Upper lobe of left lung (tissue), 6 donors: ENCODE measurements at regions not wholly inside any gene's neighbourhood (a gene's known extent, or its start where the extent isn't known, plus 50 kb on each side); places are given as distances from the start of the nearest gene placed in this dataset.
A peak's percentile ranks its signal among the peaks of the same experiment; 100 is the strongest.

Experiments used
- ATAC-seq, 2 donors: fragments of 200-7000 bp; cut with Tn5 transposase; one replicate each; pipeline ENCODE4 v1.9.1; 2022; ENCODE audit warnings: mild to moderate bottlenecking in 2 of 2, moderate library complexity in 2 of 2; ENCODE audit not compliant: low FRiP score in 2 of 2
- DNase-seq, 2 donors: peaks; one replicate each; pipeline ENCODE4 v3.0.0-alpha.2; 2019 to 2020
- H3K27ac ChIP-seq, 4 donors: fragments of 200-600 bp; sonication (generic); one replicate each; pipeline ENCODE4 v1.5.1; 2016 to 2019
- H3K27me3 ChIP-seq, 4 donors: fragments of 200-600 bp; sonication (generic); one replicate each; pipeline ENCODE4 v1.5.1; 2017 to 2019
- H3K36me3 ChIP-seq, 4 donors: fragments of 200-600 bp; sonication (generic); one replicate each; pipeline ENCODE4 v1.5.1; 2016 to 2019
- H3K4me1 ChIP-seq, 4 donors: fragments of 200-600 bp; sonication (generic); one replicate each; pipeline ENCODE4 v1.5.1; 2018 to 2019
- H3K4me3 ChIP-seq, 4 donors: fragments of 200-600 bp; sonication (generic); one replicate each; pipeline ENCODE4 v1.5.1; 2017 to 2019; ENCODE audit warnings: mild to moderate bottlenecking in 2 of 4, moderate library complexity in 1 of 4
- H3K9me3 ChIP-seq, 4 donors: fragments of 200-600 bp; sonication (generic); one replicate each; pipeline ENCODE4 v1.5.1; 2018 to 2019
- EP300 ChIP-seq, 4 donors: sonication (generic); formaldehyde crosslinking; IDR thresholded peaks; one replicate each; pipeline ENCODE4 v1.5.1; 2017; ENCODE audit warnings: antibody characterized with exemption in 4 of 4, control low read depth in 2 of 4
- POLR2A ChIP-seq, 4 donors: fragments of 450-650 bp; IDR thresholded peaks; one replicate each; pipeline ENCODE4 v1.5.1; 2016 to 2017; ENCODE audit warnings: antibody characterized with exemption in 4 of 4, mild to moderate bottlenecking in 2 of 4
- POLR2AphosphoS5 ChIP-seq, 2 donors: sonication (generic); formaldehyde crosslinking; IDR thresholded peaks; one replicate each; pipeline ENCODE4 v1.5.1; 2017; ENCODE audit warnings: antibody characterized with exemption in 2 of 2
- WGBS, 2 donors: methylation state at CpG; one replicate each; pipeline ENCODE4 v1.1.5; 2017 to 2018; 5-methylcytosine and 5-hydroxymethylcytosine counted together
- TF ChIP-seq, protein P1 (sequence below), 6 experiments: fragments of 450-650 bp in 4 of 6; fragments of 200-600 bp in 2 of 6; sonication (generic) in 2 of 6; IDR thresholded peaks; one replicate each; pipeline ENCODE4 v1.5.1; 2016 to 2019; ENCODE audit warnings: antibody characterized with exemption in 6 of 6
- donor health status: DM: no; HTN: no; CAD: no; lungs with moderate emphysema.
- donor health status: DM: no; HTN: yes; CAD: no; lungs with severe emphysema.

DNA sequence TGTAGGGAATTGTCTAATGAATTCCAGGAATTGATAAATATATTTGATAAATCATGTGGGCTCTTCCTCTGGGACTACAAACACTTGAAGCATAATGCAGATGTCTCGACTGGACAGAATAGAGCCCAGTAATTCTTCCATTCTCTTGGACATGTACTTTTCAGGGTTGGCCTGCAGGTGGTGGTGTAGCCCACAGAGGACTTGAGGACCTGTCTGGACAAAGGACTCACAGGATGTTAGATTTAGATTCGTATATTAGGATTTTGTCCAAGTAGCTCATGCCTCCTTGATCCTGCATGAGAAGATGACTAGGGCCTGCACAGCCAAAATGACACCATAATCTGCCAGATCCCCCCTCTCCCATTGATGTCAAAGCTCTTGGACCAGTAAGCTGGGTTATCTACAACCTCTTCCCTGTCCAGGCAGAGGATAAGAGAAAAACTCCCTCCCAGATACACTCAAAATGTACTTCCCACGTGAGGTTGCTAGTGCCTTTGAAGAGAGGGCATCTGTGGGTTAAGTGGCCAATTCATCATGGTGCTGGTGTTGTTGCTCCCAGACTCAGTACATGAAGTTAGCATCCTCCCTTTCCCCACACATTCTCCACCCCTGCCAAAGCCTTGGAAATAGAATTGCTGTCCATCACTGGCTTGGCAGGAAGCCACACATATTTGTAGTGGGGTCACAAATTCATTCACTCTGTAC, 88.6 kb upstream of the ZNF280D start:
- TF ChIP-seq, protein P1, sequence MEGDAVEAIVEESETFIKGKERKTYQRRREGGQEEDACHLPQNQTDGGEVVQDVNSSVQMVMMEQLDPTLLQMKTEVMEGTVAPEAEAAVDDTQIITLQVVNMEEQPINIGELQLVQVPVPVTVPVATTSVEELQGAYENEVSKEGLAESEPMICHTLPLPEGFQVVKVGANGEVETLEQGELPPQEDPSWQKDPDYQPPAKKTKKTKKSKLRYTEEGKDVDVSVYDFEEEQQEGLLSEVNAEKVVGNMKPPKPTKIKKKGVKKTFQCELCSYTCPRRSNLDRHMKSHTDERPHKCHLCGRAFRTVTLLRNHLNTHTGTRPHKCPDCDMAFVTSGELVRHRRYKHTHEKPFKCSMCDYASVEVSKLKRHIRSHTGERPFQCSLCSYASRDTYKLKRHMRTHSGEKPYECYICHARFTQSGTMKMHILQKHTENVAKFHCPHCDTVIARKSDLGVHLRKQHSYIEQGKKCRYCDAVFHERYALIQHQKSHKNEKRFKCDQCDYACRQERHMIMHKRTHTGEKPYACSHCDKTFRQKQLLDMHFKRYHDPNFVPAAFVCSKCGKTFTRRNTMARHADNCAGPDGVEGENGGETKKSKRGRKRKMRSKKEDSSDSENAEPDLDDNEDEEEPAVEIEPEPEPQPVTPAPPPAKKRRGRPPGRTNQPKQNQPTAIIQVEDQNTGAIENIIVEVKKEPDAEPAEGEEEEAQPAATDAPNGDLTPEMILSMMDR (IDR thresholded peaks at IDR 0.05) = peak; percentile 25 to 65 (median 63)
- TF ChIP-seq EP300 (IDR thresholded peaks at IDR 0.05) = no peak
- Histone ChIP-seq H3K27me3 (no peaks in the 10 kb centered on the region), H3K27ac (no peak overlapping the region), H3K36me3 (no peaks in the 10 kb centered on the region), H3K4me3 (no peak overlapping the region), H3K4me1 (peaks cover 0 to 4% (median 0%) of the 10 kb centered on the region in 4 donors), H3K9me3 (no peaks in the 10 kb centered on the region)
- peak in 1 of 2 donors; percentile 48 for DNase-seq
- ATAC-seq = peak; percentile 72 to 73
- 33 to 41% methylated on average over 3 of the region's 3 CpGs for whole genome bisulfite sequencing, 2 donors

DNA sequence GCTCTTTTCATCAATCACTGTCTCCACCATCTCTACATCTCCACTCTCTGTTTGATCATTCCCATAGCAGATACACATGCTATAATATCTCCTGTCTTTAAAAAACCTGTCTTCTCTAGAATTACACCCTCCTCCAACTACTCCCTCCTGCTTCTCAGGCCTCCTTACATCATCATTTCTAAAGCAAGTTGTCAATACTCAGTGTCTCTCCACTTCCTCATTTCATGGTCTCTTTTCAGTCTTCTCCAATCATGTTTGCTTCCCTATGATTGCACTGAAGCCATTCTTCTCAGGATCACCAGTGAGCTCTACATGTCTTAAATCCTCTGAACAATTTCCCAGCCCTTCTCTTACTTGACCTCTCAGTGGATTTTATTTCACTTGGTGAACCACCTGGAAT, 87.0 kb upstream of the ZNF280D start:
- DNase-seq = no peak
- Histone ChIP-seq H3K9me3 (no peaks in the 10 kb centered on the region), H3K4me3 (no peak overlapping the region), H3K27ac (no peak overlapping the region), H3K27me3 (no peaks in the 10 kb centered on the region), H3K36me3 (no peaks in the 10 kb centered on the region), H3K4me1 (peaks cover 0 to 4% (median 0%) of the 10 kb centered on the region in 4 donors)
- TF ChIP-seq EP300 (IDR thresholded peaks at IDR 0.05) (no peak), POLR2AphosphoS5 (IDR thresholded peaks at IDR 0.05) (no peak), POLR2A (IDR thresholded peaks at IDR 0.05) (no peak)
- TF ChIP-seq, protein P1 (IDR thresholded peaks at IDR 0.05) = no peak
- ATAC-seq = no peak

DNA sequence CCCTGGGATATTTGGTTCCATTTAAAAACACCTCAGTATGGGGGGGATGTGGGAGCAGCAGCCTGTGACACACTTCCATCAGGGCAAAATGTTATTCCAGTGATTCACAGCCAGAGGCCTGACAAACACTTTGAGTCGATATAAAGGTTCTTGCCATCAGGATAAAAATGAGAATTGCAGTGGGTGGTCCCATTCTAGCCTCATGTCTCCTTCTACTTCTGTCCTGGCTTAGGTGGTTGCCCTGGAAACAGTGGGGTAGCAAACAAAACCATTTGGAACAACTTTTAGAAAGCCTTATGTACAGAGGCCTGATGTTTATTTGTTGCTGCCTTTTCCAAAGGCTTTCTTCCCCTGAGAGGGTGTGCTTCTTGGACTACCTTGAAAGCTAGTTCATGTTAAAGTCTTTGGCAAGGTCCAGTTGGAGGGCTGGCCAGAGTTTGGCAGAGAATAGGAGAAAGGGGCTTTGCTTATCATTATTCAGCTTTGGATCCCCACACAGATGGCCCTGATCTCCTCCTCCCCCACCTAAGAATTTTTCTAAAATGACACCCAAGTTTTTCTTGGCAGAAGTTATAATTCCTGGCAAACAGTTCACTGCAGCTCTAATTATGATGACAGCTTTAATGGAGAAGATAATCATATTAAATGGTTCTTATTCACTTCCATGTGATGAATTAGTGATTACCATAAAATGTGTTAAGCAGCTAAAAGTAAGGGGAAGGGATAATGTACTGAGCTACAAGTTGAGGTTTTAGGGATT, 84.2 kb upstream of the ZNF280D start:
- 56 to 74% methylated on average over 1 of the region's 1 CpG for WGBS, 2 donors
- H3K27ac ChIP-seq = no peak overlapping the region
- H3K4me3 ChIP-seq = no peak overlapping the region
- H3K9me3 ChIP-seq = no peaks in the 10 kb centered on the region
- H3K27me3 ChIP-seq = no peaks in the 10 kb centered on the region
- H3K4me1 ChIP-seq = peaks cover 0 to 4% (median 0%) of the 10 kb centered on the region in 4 donors
- H3K36me3 ChIP-seq = no peaks in the 10 kb centered on the region
- ATAC-seq (peak in 1 of 2 donors; percentile 4), DNase-seq (no peak)
- TF ChIP-seq POLR2AphosphoS5 (IDR thresholded peaks at IDR 0.05) = no peak
- no peak for TF ChIP-seq EP300 (IDR thresholded peaks at IDR 0.05)

DNA sequence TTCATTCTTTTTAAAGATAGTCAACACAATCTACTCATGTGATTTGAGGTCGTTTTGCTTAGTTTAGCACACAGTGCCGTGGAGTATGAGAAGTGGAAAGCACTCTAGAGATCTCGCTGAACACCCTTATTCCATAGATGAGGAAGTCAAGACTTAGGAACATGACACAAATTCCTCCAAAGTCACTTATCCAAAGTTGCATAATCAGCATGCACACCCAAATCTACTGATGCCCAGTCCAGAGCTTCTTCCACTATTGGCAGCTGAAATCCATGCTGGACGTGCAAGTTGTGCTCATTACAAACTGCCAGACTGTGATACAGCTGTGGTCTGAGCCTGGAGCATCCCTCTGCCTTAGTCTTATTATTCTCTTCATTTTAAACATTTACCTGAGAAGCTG, 83.5 kb upstream of the ZNF280D start:
- no peak overlapping the region for H3K4me3 ChIP-seq
- DNase-seq (no peak), ATAC-seq (peak in 1 of 2 donors; percentile 16)
- H3K27ac ChIP-seq = no peak overlapping the region
- TF ChIP-seq, protein P1 (IDR thresholded peaks at IDR 0.05) = no peak
- no peak for TF ChIP-seq POLR2A (IDR thresholded peaks at IDR 0.05)
- H3K27me3 ChIP-seq = no peaks in the 10 kb centered on the region
- no peaks in the 10 kb centered on the region for H3K36me3 ChIP-seq
- H3K9me3 ChIP-seq = no peaks in the 10 kb centered on the region
- 61 to 83% methylated on average over 4 of the region's 4 CpGs for WGBS, 2 donors
- peaks cover 0 to under 1% (median 0%) of the 10 kb centered on the region in 4 donors for H3K4me1 ChIP-seq

DNA sequence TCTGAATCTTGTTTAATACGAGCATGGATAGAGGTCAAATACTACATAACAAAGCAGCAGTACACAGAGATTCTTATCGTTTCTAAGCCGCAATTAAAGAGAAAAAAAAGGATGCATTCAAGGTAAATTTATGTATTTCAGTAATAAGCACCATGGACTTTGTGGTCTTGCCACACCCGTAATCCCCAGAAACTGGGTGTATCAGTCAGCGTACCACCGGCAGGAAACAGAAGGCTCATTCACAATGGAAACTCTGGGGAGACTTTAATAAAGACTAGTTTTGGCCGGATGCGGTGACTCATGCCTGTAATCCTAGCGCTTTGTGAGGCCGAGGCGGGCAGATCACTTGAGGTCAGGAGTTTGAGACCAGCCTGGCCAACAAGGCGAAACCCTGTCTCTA, 81.9 kb upstream of the ZNF280D start:
- H3K36me3 ChIP-seq = no peaks in the 10 kb centered on the region
- no peak overlapping the region for H3K27ac ChIP-seq
- TF ChIP-seq EP300 (IDR thresholded peaks at IDR 0.05) = no peak
- TF ChIP-seq, protein P1 (IDR thresholded peaks at IDR 0.05) = no peak
- TF ChIP-seq POLR2AphosphoS5 (IDR thresholded peaks at IDR 0.05) = no peak
- no peak for TF ChIP-seq POLR2A (IDR thresholded peaks at IDR 0.05)
- no peaks in the 10 kb centered on the region for H3K4me1 ChIP-seq
- no peaks in the 10 kb centered on the region for H3K9me3 ChIP-seq
- ATAC-seq (no peak), DNase-seq (no peak)
- no peak overlapping the region for H3K4me3 ChIP-seq
- 93 to 95% methylated on average over 12 of the region's 12 CpGs for WGBS, 2 donors
- no peaks in the 10 kb centered on the region for H3K27me3 ChIP-seq
